ENCODE measurements at regions not wholly inside any gene's neighbourhood (a gene's known extent, or its start where the extent isn't known, plus 50 kb on each side); places are given as distances from the start of the nearest gene placed in this dataset.

GRCh38 chr22:44442186-44442815 lies 55.7 kb downstream of the RTL6 start:
- no peak for TF ChIP-seq CTCF (IDR thresholded peaks at IDR 0.05)
- no peaks in the 10 kb centered on the region for H3K9me3 ChIP-seq
- intact Hi-C loops (cut with DNase I) = no loop called here
- H3K4me1 ChIP-seq = no peaks in the 10 kb centered on the region
- H3K36me3 ChIP-seq = no peaks in the 10 kb centered on the region
- no peaks in the 10 kb centered on the region for H3K27me3 ChIP-seq
- no peak overlapping the region for H3K4me3 ChIP-seq
- no peak overlapping the region for H3K27ac ChIP-seq
- DNase-seq (ENCODE audit: low spot score in 2 of 2) = peak in 1 of 2 donors; percentile 28

- no peaks in the 10 kb centered on the region for H3K9me3 ChIP-seq
- no peak overlapping the region for H3K27ac ChIP-seq
- no peaks in the 10 kb centered on the region for H3K27me3 ChIP-seq
- H3K4me1 ChIP-seq = no peaks in the 10 kb centered on the region
- H3K4me3 ChIP-seq = no peak overlapping the region
- H3K36me3 ChIP-seq = no peaks in the 10 kb centered on the region
- intact Hi-C loops (cut with DNase I) = no loop called here
- DNase-seq (ENCODE audit: low spot score in 2 of 2) = peak in 1 of 2 donors; percentile 59
- no peak for TF ChIP-seq CTCF (IDR thresholded peaks at IDR 0.05)
Measured at GRCh38 chr22:44441401-44442185, 56.4 kb downstream of the RTL6 start.

- peak in 1 of 2 donors; percentile 50 for DNase-seq (ENCODE audit: low spot score in 2 of 2)
- Histone ChIP-seq H3K4me1 (no peaks in the 10 kb centered on the region), H3K4me3 (no peak overlapping the region), H3K27ac (no peak overlapping the region), H3K9me3 (no peaks in the 10 kb centered on the region), H3K27me3 (no peaks in the 10 kb centered on the region), H3K36me3 (no peaks in the 10 kb centered on the region)
- intact Hi-C loops (cut with DNase I) = no loop called here
- TF ChIP-seq CTCF (IDR thresholded peaks at IDR 0.05) = no peak
Measured at GRCh38 chr22:44440224-44441160, 57.5 kb downstream of the RTL6 start.

GRCh38 chr22:44439356-44440223 lies 58.4 kb downstream of the RTL6 start:
- H3K4me1 ChIP-seq = no peaks in the 10 kb centered on the region
- no peak overlapping the region for H3K4me3 ChIP-seq
- H3K27me3 ChIP-seq = no peaks in the 10 kb centered on the region
- TF ChIP-seq CTCF (IDR thresholded peaks at IDR 0.05) = no peak
- no peaks in the 10 kb centered on the region for H3K9me3 ChIP-seq
- no peak overlapping the region for H3K27ac ChIP-seq
- intact Hi-C loops (cut with DNase I) = no loop called here
- peak in 1 of 2 donors; percentile 54 for DNase-seq (ENCODE audit: low spot score in 2 of 2)
- H3K36me3 ChIP-seq = no peaks in the 10 kb centered on the region
